HG02642 (cell line): ENCODE measurements at regions not wholly inside any gene's neighbourhood (a gene's known extent, or its start where the extent isn't known, plus 50 kb on each side); places are given as distances from the start of the nearest gene placed in this dataset.
"Not testable (repeated sequence)": the region's sequence is repeated elsewhere in the genome, so short reads cannot be mapped to it uniquely, and the experiment has no call there.

Experiments
- ATAC-seq: cut with Tn5 transposase; IDR thresholded peaks from one replicate; pipeline ENCODE4 v1.9.1; 2021; ENCODE audit warnings: mild to moderate bottlenecking; ENCODE audit not compliant: unreplicated experiment, poor library complexity

- no peak for ATAC-seq
Measured at GRCh38 chr5:21615195-21615765, 1237.9 kb downstream of the CDH12 start.

- no peak for ATAC-seq
Measured at GRCh38 chr5:21613971-21614488, 1239.1 kb downstream of the CDH12 start.

- no peak for ATAC-seq
Measured at GRCh38 chr5:21603796-21604195, 1249.3 kb downstream of the CDH12 start.

GRCh38 chr5:21594566-21594965, 1258.6 kb downstream of the CDH12 start:
- ATAC-seq: no peak

GRCh38 chr5:21593261-21593660, 1259.9 kb downstream of the CDH12 start:
- no peak for ATAC-seq

GRCh38 chr5:21581508-21581907, 1271.6 kb downstream of the CDH12 start:
- ATAC-seq: no peak

- ATAC-seq: no peak
Measured at GRCh38 chr5:21574961-21575360, 1278.2 kb downstream of the CDH12 start.

GRCh38 chr5:21574438-21574837, 1278.7 kb downstream of the CDH12 start:
- ATAC-seq: no peak

- ATAC-seq: no peak
Measured at GRCh38 chr5:21573416-21574314, 1279.5 kb downstream of the CDH12 start.

- not testable (repeated sequence) for ATAC-seq
Measured at GRCh38 chr5:21571196-21571595, 1281.9 kb downstream of the CDH12 start.

- not testable (repeated sequence) for ATAC-seq
Measured at GRCh38 chr5:21559109-21559508, 1294.0 kb downstream of the CDH12 start.

GRCh38 chr5:21552263-21552662, 1300.9 kb downstream of the CDH12 start:
- not testable (repeated sequence) for ATAC-seq

GRCh38 chr5:21550916-21551315, 1302.2 kb downstream of the CDH12 start:
- not testable (repeated sequence) for ATAC-seq

GRCh38 chr5:21547656-21548055, 1305.5 kb downstream of the CDH12 start:
- ATAC-seq: not testable (repeated sequence)

- not testable (repeated sequence) for ATAC-seq
Measured at GRCh38 chr5:21535114-21535513, 1318.0 kb downstream of the CDH12 start.

GRCh38 chr5:21521157-21521556, 1332.0 kb downstream of the CDH12 start:
- ATAC-seq: not testable (repeated sequence)

- ATAC-seq: not testable (repeated sequence)
Measured at GRCh38 chr5:21496926-21497325, 1356.2 kb downstream of the CDH12 start.

- ATAC-seq: not testable (repeated sequence)
Measured at GRCh38 chr5:21496056-21496455, 1357.1 kb downstream of the CDH12 start.

- ATAC-seq: not testable (repeated sequence)
Measured at GRCh38 chr5:21495235-21495634, 1357.9 kb downstream of the CDH12 start.

GRCh38 chr5:21494033-21494432, 1359.1 kb downstream of the CDH12 start:
- ATAC-seq: not testable (repeated sequence)

- ATAC-seq: not testable (repeated sequence)
Measured at GRCh38 chr5:21491182-21491581, 1362.0 kb downstream of the CDH12 start.
